ENCODE measurements at regions not wholly inside any gene's neighbourhood (a gene's known extent, or its start where the extent isn't known, plus 50 kb on each side); places are given as distances from the start of the nearest gene placed in this dataset.

DNA sequence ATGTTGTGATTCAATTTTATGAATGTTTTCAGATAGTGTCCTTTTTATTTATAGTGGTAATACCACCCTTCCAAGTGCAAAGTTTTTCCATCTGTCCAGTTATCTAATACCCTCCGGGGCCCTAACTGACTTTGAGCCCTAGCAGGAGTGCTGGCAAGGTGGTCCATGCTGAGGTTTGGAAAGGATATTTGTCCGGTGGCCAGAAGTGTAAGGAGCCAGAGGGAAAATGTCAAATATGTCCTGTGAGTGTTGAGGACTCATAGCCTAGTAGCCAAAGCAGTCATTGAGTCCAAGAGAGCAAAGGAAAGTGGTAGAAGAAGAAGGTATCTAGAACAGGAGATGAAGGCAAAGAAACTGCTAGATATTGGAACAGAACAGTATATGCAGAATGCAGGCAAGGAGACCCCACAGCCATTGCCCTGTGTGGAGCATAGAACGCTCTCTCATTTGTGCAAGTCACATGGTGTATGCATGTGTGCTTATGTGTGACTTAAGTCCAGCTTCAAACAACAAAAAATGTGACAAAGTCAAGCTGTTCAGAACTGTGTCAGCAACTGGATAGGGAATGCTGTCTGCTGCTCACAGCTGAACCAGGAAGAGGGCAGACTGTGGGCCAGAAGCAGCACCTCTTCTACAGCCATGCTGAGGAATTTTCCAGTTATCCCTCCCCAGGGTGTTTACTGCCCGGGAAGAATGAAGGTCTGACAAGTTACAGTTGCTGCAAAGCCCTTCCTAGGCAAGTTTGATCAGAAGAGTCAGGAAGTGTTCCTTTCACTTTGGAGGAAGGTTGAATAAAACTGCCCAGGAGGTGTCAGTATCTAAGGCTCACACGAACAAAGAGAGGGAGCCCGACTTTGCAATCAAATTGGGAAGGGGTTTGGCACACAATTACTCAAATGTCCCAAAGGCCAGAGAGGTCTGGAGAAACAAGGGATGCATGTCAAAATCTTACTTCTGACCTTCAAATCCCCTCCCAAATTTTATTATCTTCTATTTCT lies 463.3 kb upstream of the DMAC1 start:
- DNase-seq = no peak

DNA sequence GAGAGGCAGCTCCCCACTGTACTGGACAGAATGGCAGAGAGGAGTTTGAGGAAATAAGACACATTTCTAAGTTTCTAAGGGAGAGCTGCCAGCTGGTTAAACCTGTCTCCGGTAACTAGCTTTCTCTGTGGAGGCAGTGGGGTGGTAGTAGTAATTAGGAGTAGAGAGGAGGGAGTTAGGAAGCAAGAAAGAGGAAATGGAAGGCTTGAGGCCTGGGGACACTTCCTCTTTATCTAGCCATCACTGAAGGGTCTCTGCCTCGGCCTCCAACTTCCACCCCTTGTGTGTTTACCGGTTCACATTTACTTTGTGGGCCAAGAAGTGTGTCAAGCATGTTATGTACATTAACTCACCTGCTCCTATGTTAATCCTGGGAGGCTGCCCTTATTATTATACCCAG lies 462.2 kb upstream of the DMAC1 start:
- no peak for DNase-seq

DNA sequence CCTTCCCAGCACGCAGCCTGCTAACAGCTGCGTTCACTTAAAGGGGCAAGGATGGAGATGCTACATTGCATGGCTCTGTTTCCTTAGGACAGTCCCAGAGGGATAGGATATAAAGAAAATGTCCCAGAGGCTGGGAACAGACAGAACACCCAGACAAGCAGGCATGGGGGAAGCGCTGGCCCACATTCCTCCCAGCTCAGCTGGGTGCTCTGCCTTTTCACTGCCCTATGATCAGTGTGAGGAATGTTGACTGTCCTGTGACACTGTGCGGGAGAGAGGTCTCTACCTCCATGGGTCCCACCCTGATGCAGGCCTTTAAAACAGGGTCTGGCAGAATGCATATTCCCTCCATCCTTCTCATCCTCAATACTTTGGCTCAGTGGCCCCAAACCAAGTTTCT lies 459.4 kb upstream of the DMAC1 start:
- no peak for DNase-seq

DNA sequence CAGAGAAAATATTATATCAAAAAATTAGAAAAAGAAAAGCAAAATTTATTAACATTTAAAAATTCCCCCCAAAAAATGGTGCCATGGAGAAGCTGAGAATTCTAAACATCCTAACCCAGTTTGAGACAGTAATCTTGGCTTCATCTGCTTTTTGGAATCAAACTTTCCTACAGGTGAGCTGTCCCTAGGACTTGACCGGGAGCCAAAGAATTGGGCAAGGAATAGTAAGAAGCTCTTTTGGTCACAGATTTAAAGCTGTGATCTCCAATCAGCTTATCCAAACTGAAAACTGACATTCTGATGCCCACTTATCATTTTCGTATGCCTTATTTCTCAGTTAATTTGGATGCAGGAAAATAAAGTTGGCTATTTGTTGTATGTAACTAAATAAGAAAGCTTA lies 457.3 kb upstream of the DMAC1 start:
- no peak for DNase-seq

DNA sequence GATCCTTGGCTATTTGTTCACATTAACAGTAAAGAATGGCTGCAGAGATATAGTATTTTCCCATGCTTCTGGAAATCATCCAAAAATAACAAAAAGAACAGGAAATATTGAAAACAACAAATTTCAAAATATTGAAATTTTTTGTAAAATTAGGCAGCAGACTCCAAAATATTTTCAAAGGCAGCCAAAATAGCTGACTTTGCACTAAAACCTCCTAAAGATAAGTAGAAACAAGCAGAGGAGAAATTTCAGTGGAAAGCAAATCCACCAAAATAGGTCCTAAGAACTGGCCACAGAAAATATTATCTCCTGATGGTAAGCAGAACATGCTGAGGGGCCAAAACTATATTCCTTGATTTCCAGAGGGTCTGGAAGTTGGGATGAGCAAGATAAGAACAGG lies 456.3 kb upstream of the DMAC1 start:
- DNase-seq = no peak

DNA sequence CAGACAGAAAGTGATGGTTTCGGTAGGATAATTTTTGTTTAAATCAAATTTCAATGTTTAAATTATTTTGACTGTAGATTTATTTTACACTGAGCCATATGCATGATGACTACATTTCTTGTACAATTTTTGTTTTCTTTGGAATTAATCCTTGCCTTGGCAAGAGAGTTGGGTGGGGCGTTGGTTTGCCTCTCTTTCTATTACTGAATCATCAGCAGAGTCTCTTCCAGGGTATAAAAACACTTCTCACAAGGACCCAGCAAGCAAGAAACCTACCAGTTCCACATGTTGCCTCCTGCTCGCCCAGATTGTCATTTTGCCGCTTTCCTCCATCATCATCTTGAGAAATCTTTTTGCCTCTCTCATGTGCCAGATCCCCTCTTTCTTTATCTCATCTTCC lies 455.0 kb upstream of the DMAC1 start:
- no peak for DNase-seq

DNA sequence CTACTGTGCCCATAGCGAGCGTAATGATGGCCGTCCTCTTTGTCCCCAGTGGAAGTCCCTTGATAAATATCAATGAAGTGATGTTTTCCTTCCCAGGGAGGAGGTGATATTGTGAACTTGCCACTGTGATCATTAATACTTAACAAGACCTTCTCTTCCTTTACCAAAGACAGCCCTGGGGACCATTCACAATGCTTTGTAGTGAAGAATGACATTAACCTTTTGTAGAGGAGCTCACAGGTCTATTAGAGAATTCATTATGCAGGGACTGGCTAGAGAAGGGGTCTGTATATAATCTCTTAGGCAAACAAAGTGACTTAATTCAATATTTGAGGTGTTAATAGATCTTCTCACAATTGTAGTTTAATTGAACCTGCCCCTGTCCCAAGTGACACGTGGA lies 452.9 kb upstream of the DMAC1 start:
- DNase-seq = no peak

DNA sequence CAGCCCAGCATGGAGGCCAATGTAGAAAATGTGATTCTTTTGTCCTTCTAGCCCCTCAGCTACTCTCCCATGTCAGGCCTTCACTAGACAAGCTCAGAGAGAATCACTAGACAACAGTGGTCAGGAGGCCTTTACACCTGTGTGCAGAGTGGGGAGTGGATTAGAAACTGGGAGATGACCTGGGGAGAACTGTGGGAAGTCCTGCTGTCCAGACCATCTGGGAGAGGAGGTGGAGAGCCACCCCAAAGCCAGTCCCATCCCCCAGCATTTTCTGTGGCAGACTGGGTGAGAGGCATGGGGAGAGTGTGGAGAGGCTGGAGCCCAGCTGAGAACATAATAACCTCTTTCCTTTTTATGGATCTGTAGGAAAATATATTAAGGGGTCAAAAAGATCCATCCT lies 452.0 kb upstream of the DMAC1 start:
- DNase-seq = no peak

DNA sequence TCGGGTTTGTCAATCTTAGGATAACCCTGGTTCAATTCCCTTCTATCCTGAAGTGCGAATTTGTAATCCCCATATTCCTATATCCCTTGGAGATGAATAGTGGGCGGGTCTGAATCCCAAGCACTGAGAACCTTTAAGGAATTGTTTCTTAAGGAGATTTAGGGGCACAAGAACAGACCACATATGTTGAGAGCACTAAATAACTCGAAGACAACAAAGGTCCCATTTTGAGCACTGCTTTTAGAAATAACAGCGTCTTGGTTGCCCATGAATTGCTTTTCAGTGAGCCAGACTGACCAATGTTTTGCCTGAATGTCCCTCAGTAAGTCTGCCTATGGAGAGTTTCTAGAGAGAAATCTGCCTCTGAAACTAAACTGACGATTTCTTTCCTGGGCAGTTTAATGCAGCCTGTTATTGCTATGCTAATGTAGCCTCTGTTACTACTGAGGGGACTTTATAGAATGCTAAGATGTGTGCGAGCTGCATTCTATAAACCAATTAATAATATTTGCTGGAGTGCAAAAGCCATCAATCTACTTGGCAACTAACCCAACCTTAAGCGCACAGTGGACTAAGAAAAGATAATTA lies 445.0 kb upstream of the DMAC1 start:
- DNase-seq = no peak

DNA sequence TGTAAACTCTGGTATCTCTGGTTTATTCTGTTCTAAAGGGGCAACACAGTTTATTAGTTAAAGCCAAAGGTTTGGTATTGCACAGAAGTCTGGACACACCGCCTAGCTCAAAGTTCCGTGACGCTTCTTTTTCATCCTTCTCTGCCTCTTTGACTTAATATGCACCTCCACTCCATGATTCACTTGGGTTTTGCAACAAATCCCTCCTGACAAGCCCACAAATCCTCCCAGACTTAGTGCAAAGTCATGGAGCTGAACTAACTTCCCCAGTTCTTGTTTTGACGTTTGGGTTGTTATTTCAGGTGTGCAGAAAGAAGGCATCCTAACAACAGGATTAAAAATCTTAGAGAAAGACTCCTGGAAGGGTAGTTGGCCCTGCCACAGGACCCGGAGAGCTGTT lies 441.6 kb upstream of the DMAC1 start:
- DNase-seq = no peak

DNA sequence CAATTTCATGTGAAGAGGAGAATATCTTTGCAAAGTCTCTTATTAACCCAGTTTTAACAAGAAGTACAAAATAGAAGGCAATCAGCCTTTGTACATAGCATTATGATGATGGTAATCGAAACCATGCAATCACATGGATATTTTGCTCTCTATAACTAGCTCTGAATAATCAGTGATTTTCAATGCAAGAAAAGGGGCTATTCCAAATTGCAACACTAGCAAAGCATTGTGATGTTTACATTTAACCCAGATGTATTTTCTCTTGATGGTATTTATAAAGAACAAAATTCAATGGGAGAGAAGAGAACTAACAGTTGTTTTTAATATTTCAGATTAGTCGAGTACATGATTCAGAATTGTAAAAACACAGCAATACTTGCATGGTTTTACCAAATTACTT lies 437.5 kb upstream of the DMAC1 start:
- DNase-seq = no peak

DNA sequence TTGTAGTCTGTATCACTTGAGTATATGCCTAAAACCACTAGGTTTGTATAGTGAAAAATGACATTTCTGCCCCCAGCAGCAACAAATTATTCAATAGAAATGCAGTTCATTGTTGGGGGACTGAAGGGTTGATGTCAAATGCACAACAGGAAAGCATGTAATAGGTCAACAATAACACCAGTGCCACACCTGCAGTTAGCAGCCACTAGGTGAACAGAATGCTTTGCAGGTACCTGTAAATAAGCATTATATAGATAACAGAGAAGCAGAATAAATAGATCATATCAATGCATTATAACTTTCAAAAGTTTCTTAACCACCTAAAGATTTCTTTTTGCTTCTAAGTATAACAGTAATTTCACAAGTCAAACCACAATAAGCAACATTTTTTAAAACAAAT lies 435.9 kb upstream of the DMAC1 start:
- DNase-seq = no peak

DNA sequence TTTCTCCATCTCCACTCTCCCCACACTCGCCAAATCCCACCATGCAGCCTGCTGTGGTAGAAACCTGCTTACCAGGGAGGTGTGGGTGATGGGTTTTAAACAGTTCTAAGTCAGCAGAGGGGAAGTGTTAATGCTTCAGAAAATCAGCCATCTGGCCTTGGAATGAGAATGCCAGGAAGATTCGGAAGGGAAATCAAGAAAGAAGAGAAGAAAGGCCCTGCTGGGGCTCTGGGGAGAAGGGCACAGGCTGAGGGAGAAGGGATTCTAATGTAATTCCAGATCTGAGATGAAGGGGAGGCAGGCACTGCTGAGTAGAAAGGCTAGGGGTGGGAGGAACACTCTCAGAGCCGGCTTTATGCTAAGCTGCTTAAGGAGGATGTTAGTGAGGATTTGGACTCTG lies 434.7 kb upstream of the DMAC1 start:
- DNase-seq = peak; percentile 73

DNA sequence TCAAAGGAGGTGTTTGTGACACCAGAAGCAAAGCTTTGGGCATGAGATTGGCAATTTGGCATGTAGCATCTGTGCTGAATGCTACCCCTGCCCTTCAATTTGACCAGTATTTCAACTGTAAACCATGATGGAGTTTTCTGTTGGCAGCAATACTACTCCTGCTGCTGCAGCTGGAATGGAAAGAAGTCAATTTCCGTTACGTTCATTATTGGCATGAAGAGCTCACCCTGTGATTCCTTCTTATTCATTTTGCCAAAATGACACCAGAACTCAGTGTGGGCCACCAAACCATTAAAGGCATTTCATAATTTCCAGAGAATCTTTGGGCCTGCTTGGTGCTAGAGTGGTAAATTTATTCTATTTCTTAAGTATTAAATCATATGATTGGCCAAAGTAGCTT lies 433.1 kb upstream of the DMAC1 start:
- no peak for DNase-seq

DNA sequence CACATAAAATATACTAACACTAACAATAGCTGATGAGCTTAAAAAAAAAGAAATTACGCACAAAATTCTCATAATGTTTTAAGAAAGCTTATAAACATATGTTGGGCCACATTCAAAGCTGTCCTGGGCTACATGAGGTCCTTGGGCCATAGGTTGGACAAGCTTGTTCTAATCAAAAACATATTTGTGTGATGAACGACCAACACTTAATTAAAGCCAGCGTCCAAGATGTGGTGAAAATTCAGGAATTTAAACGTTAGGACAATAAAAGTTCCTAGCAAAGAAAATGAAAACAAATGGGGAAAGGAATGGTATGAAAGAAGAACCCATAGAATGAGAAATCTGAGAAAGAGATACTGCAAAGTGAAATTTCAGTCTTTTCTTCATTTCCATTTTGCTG lies 429.6 kb upstream of the DMAC1 start:
- no peak for DNase-seq

DNA sequence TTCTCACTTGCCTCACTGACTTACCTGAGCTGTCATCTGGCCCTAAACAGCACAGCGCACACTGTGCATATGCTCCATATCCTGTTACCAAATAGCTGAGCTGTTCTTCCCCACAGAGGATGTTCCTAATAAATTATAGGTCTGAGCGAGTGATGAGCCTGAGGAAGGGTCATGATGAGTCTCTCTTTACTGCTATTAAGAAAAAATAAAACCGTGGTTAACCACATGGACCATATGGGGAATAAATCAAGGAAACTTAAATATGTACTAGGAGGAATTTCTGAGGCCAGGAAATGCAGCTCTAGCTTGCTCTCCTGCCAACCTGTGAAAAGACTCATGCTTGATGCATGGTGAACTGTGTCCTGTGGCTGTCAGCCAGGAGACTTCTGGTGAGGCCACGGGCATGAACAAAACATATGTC lies 424.8 kb upstream of the DMAC1 start:
- DNase-seq = no peak

DNA sequence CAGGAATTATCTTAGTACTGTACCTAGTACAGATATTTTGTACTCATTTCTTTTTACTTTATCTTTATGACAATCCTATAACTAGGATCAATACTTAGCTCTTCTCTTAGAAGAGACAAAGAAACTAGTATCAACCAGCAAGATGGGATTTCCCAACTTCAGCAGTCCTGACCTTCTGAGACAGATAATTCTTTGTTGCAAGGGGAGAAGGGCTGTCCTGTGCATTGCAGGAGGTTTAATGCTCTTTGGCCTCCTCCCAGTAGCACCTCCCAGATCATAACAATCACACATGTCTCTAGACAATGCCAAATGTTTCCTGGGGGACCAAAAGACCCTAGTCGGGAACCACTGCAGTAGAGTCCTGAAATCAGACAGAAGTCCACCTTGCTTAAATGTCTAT lies 424.3 kb upstream of the DMAC1 start:
- DNase-seq = no peak

DNA sequence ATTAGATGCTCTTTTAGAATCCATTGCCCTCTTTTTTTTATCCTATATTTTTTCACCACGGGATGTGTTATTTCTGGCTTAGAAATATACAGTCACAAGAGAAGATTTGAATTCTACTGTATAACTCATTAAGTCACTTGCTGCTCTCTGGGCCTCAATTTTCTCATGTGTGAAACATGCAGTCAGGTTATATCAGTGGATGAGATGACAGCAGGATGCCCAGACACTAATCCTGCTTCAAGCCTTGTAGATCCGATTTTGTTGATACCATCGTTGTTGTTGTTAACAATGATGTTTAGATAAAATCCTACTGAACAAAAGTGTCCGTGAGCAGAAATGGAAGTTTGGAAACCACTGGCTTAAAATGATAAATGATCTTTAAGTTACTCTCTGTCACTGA lies 421.9 kb upstream of the DMAC1 start:
- no peak for DNase-seq

DNA sequence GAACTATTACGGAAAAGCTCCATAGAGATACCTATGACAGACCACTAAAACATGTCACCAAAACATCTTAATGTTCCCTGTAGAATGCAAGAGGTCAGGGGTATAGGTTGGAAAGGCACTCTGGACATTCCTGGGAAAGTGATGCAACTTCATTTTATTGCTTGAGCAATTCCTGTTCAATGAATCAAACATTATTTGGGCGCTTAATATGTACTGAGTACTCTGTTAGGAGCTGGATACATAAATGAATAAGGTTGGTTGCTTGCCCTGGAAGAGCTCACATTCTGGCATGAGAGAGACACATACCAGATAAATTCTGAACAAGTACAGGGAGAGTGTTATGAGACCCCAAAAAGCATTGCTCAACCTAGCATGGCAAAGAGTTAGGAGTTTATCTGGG lies 408.9 kb upstream of the DMAC1 start:
- no peak for DNase-seq

DNA sequence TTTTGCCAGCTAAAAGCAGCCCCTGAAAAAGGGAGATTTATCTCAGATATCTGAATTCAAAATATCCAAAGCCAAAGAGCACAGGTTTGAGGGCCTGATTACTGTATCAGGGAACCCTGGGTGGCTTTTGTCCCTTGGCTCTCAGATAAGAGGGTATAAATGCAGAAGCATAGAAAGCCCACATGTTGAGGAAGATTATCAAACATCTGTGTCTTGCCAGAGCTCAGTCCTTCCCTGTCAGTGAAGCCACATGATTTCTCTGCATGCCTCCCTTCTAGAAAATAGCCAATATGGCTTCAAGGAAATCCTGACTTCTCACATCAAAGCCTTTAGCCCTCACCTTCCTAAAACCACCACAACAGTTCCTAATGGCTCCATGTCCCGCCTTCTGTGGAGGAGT lies 408.0 kb upstream of the DMAC1 start:
- no peak for DNase-seq

DNA sequence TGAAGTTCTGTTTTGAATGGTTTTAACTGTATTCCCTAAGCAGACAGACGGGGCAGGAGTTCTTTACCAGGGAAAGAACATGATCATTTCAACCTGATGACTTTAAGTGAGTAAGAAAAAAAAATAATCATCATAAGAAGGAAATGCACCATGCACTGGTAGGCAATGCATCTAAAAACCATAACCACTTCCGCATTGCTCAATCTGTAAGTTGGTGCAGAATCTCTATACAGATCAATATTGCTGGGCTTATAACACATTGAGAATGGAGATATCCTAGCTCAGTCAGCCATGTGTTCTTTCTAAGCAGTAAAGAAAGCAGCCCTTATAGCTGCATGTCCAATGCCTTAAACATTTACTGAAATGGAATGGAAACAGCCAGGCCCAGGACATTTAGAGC lies 407.1 kb upstream of the DMAC1 start:
- no peak for DNase-seq

DNA sequence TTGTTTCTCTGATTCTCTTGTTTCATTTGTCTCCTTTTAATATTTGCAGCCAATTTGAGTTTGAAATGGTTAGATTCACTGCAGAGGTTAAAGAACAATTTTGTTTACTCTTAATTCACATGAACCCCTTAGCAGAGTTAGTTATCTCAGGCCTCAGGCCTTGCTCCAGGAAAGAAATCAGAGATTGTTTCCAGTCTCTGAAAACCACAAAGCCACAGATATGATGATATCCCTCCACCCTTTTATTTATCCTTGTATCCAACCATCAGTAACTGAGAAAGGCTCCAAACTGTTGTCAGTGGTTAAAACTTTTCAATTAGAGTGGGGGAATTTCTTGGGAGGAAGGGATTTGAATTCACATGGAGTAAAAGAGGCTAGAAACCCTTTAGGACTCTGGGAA lies 406.0 kb upstream of the DMAC1 start:
- no peak for DNase-seq

DNA sequence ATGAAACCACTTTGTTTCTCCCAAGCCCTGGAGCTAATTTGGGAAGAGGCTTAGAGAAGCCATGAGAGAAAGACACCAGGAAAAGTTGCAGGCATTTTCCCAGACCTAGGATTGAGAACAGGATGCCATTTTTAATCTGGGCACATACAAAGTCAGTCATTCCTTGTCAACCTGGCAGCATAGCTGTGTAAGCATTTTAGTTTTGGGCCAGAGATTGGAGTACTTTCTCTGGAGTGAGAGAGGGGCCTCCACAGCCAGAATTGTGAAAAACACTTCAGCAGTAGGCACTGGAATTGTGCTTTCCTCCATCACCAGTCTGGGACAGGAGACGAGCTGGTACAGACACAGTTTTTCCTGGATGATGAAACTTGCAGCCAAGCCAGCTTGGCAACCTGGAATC lies 390.3 kb upstream of the DMAC1 start:
- no peak for DNase-seq

DNA sequence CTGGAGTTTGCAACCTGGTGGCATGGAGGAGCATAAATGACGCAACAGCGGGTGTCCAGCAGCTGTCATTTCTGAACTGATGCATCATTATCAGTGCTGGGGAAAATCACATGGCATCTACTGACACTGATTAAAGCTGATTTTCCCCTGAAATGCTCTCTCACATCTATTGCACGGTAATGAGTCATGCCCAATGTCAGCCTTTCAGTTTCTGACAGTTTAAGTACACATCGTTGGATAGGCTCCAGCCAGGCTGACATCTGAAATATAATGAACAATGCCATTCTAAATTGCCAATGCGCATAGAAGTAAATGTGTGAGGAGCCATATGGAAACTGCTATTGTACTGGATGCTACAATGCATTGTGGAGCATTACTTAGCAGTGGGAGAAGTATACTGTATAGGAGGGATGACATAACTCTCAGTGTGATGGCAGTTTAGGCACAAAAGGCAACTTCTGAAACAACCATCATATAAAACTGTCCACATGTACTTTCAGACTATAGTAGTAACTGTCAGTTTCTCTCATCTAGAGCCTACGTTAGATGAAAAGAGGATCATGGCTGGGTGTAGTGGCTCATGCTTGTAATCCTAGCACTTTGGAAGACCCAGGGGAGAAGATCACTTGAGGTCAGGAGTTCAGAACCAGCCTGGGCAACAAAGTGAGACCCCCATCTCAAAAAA lies 389.3 kb upstream of the DMAC1 start:
- DNase-seq = no peak
